IMR-90 (cell line): ENCODE measurements at regions not wholly inside any gene's neighbourhood (a gene's known extent, or its start where the extent isn't known, plus 50 kb on each side); places are given as distances from the start of the nearest gene placed in this dataset.

Source experiments
- ATAC-seq: fragments of 200-7000 bp; cut with Tn5 transposase; 2 replicates; pipeline ENCODE4 v1.9.1; 2020; ENCODE audit warnings: low read depth, mild to moderate bottlenecking, moderate library complexity
- BruUV-seq: library from RNA; stranded (reverse); fragments of 400-500 nt; replicated peaks from 2 replicates; lab custom pipeline; 2021; lab: Mats Ljungman, UMichigan
- CTCF ChIA-PET: fragments of 300-600 bp; formaldehyde crosslinking; extraction: SDS; loops from one replicate; lab custom pipeline; 2021; ENCODE audit warnings: antibody characterized with exemption; lab: Yijun Ruan, JAX
- POLR2A ChIA-PET: fragments of 300-600 bp; sonication (Branson Sonifier 250); formaldehyde crosslinking; loops from one replicate; lab custom pipeline; 2022; ENCODE audit warnings: antibody characterized with exemption; ENCODE audit not compliant: unreplicated experiment; lab: Charles Lee
- DNase-seq: peaks from one replicate; pipeline ENCODE4 v3.0.0; 2013
- H2AFZ ChIP-seq: replicated peaks from 2 replicates; pipeline ENCODE3; 2013; ENCODE audit warnings: low read length, mild to moderate bottlenecking; ENCODE audit not compliant: poor library complexity
- H2AK5ac ChIP-seq: 2 replicates; pipeline ENCODE4 v1.6.1; 2013; ENCODE audit warnings: low read depth, low read length, inconsistent platforms
- H2AK9ac ChIP-seq: replicated peaks from 2 replicates; pipeline ENCODE3; 2013; ENCODE audit warnings: mild to moderate bottlenecking, low read depth, low read length, moderate library complexity; ENCODE audit not compliant: poor library complexity
- H2BK120ac ChIP-seq: 2 replicates; pipeline ENCODE4 v1.6.1; 2013; ENCODE audit warnings: low read depth, low read length, inconsistent platforms
- H2BK15ac ChIP-seq: 3 replicates; pipeline ENCODE4 v1.6.1; 2013; ENCODE audit warnings: low read depth, low read length, inconsistent platforms
- H2BK20ac ChIP-seq: 2 replicates; pipeline ENCODE4 v1.6.1; 2013; ENCODE audit warnings: low read depth, mild to moderate bottlenecking, inconsistent platforms, low read length, moderate library complexity
- H2BK5ac ChIP-seq: 2 replicates; pipeline ENCODE4 v1.6.1; 2013; ENCODE audit warnings: mild to moderate bottlenecking, low read depth, low read length, inconsistent platforms; ENCODE audit not compliant: poor library complexity, severe bottlenecking
- H3K14ac ChIP-seq: replicated peaks from 2 replicates; pipeline ENCODE4 v1.6.1; 2013; ENCODE audit warnings: low read depth, low read length, inconsistent platforms
- H3K18ac ChIP-seq: 2 replicates; pipeline ENCODE4 v1.6.1; 2013; ENCODE audit warnings: low read depth, low read length, control low read depth
- H3K23ac ChIP-seq: 2 replicates; pipeline ENCODE4 v1.6.1; 2013; ENCODE audit warnings: low read depth, low read length, inconsistent platforms
- H3K27ac ChIP-seq: 2 replicates; pipeline ENCODE4 v1.5.1; 2013; ENCODE audit warnings: mild to moderate bottlenecking, control low read depth, low read length; ENCODE audit not compliant: insufficient read depth
- H3K27me3 ChIP-seq: 2 replicates; pipeline ENCODE4 v1.6.1; 2013; ENCODE audit warnings: low read length; ENCODE audit not compliant: control insufficient read depth, insufficient read depth
- H3K36me3 ChIP-seq: 2 replicates; pipeline ENCODE4 v1.6.1; 2013; ENCODE audit warnings: low read length, mixed read lengths; ENCODE audit not compliant: control insufficient read depth, insufficient read depth
- H3K4ac ChIP-seq: 2 replicates; pipeline ENCODE4 v1.6.1; 2013; ENCODE audit warnings: low read depth, low read length, inconsistent platforms
- H3K4me1 ChIP-seq: 2 replicates; pipeline ENCODE4 v1.6.1; 2013; ENCODE audit warnings: low read length, mixed read lengths; ENCODE audit not compliant: control insufficient read depth, insufficient read depth
- H3K4me2 ChIP-seq: 2 replicates; pipeline ENCODE4 v1.6.1; 2013; ENCODE audit warnings: low read depth, mild to moderate bottlenecking, control low read depth, low read length, moderate library complexity
- H3K4me3 ChIP-seq: 2 replicates; pipeline ENCODE4 v1.5.1; 2013; ENCODE audit warnings: low read depth, mild to moderate bottlenecking, control low read depth, low read length, moderate library complexity; ENCODE audit not compliant: insufficient read depth
- H3K56ac ChIP-seq: 2 replicates; pipeline ENCODE4 v1.6.1; 2013; ENCODE audit warnings: low read length, inconsistent platforms; ENCODE audit not compliant: insufficient read depth; ENCODE audit errors: extremely low read depth
- H3K79me1 ChIP-seq, 2 experiments: 2 replicates each; pipeline ENCODE4 v1.6.1; 2013; ENCODE audit warnings: low read length in 2 of 2, inconsistent platforms in 1 of 2, low read depth in 1 of 2
- H3K9ac ChIP-seq: 2 replicates; pipeline ENCODE4 v1.6.1; 2013; ENCODE audit warnings: low read depth, low read length, control low read depth
- H3K9me1 ChIP-seq: 2 replicates; pipeline ENCODE4 v1.6.1; 2013; ENCODE audit warnings: low read length, inconsistent platforms; ENCODE audit not compliant: insufficient read depth
- H3K9me3 ChIP-seq: 2 replicates; pipeline ENCODE4 v1.6.1; 2013; ENCODE audit warnings: low read length; ENCODE audit not compliant: control insufficient read depth, insufficient read depth
- H4K20me1 ChIP-seq: 2 replicates; pipeline ENCODE4 v1.6.1; 2013; ENCODE audit warnings: low read length, inconsistent platforms; ENCODE audit not compliant: insufficient read depth
- H4K5ac ChIP-seq: 2 replicates; pipeline ENCODE4 v1.6.1; 2013; ENCODE audit warnings: mild to moderate bottlenecking, low read depth, low read length, control low read depth
- H4K8ac ChIP-seq, 2 experiments: 2 replicates each; pipeline ENCODE4 v1.6.1; 2013; ENCODE audit warnings: low read depth in 2 of 2, low read length in 2 of 2, control low read depth in 1 of 2, inconsistent platforms in 1 of 2
- H4K91ac ChIP-seq: 2 replicates; pipeline ENCODE4 v1.6.1; 2013; ENCODE audit warnings: low read depth, low read length, inconsistent platforms; ENCODE audit not compliant: insufficient read depth
- BHLHE40 ChIP-seq: fragments of 150-350 bp; IDR thresholded peaks from 2 replicates; pipeline ENCODE4 v1.6.1; 2016; ENCODE audit warnings: mild to moderate bottlenecking, low read depth, low read length
- CHD1 ChIP-seq: IDR thresholded peaks from 2 replicates; pipeline ENCODE4 v1.6.1; 2012; ENCODE audit warnings: low read depth, low read length, improper control_type of control experiment
- FOS ChIP-seq: fragments of 150-350 bp; IDR thresholded peaks from 2 replicates; pipeline ENCODE4 v1.6.1; 2016; ENCODE audit warnings: low read depth, low read length
- MAZ ChIP-seq: IDR thresholded peaks from 2 replicates; pipeline ENCODE4 v1.6.1; 2012; ENCODE audit warnings: low read depth, mild to moderate bottlenecking, low read length, improper control_type of control experiment, moderate library complexity, borderline replicate concordance
- MXI1 ChIP-seq: IDR thresholded peaks from 2 replicates; pipeline ENCODE4 v1.6.1; 2012; ENCODE audit warnings: low read depth, mild to moderate bottlenecking, low read length, moderate library complexity, borderline replicate concordance
- NFE2L2 ChIP-seq: fragments of 150-350 bp; IDR thresholded peaks from 2 replicates; pipeline ENCODE4 v1.6.1; 2016; ENCODE audit warnings: low read depth, mild to moderate bottlenecking, low read length
- POLR2A ChIP-seq: IDR thresholded peaks from 2 replicates; pipeline ENCODE4 v1.6.1; 2012; ENCODE audit warnings: mild to moderate bottlenecking, low read depth, low read length
- RAD21 ChIP-seq: IDR thresholded peaks from 2 replicates; pipeline ENCODE4 v1.6.1; 2012; ENCODE audit warnings: low read length, improper control_type of control experiment
- RCOR1 ChIP-seq: IDR thresholded peaks from 2 replicates; pipeline ENCODE4 v1.6.1; 2012; ENCODE audit warnings: mild to moderate bottlenecking, low read length, improper control_type of control experiment; ENCODE audit not compliant: insufficient replicate concordance
- RFX5 ChIP-seq: IDR thresholded peaks from 2 replicates; pipeline ENCODE4 v1.8.0; 2012; ENCODE audit warnings: low read depth, mild to moderate bottlenecking, low read length, moderate library complexity
- dilution Hi-C: fragments of 300-500 bp; cut with HindIII; formaldehyde crosslinking; loops from one replicate; pipeline ENCODE4 v1.14.3; 2018; ENCODE audit warnings: low sequenced_read_pairs; ENCODE audit not compliant: unreplicated experiment
- in situ Hi-C: fragments of 300-500 bp; cut with MboI; formaldehyde crosslinking; loops from 3 replicates; pipeline ENCODE4 v1.14.3; 2019; ENCODE audit warnings: low sequenced_read_pairs, inconsistent platforms, mixed read lengths
- intact Hi-C: fragments of 100-400 bp; cut with micrococcal nuclease; formaldehyde crosslinking; loops from 2 replicates; pipeline ENCODE4 v1.10.0; 2022
- TF ChIP-seq, protein P1 (sequence below): fragments of 150-350 bp; IDR thresholded peaks from 2 replicates; pipeline ENCODE4 v1.6.1; 2017; ENCODE audit warnings: mild to moderate bottlenecking, antibody characterized with exemption, low read length, low read depth
- TF ChIP-seq, protein P2 (sequence below): conservative IDR thresholded peaks from 2 replicates; pipeline ENCODE4 v1.5.1; 2012; ENCODE audit warnings: mild to moderate bottlenecking, low read depth, low read length, improper control_type of control experiment
- TF ChIP-seq, protein P3 (sequence below): fragments of 150-350 bp; IDR thresholded peaks from 2 replicates; pipeline ENCODE4 v1.6.1; 2016; ENCODE audit warnings: low read depth, mild to moderate bottlenecking, low read length, moderate library complexity, borderline replicate concordance

DNA sequence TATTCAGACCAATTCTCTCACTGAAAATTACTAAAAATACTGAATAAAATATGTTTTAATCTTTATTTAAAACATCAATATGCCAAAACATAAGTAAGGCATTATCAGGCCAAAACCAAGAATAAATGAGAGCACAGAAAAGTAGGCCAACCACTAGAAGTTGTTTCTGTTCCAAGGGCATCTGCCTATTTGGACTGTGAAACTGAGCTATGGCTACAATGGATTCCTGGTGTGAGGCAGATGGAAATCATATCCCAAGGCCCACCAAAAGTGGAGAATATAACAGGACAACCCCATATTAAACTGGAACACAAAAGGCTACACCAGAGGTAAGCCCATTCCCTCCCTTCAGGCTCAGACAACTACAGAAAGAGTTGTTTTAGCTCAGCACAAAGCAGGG, 302.8 kb upstream of the IL12A start:
- no peak overlapping the region for H3K4me3 ChIP-seq
- H3K4me2 ChIP-seq: no peak overlapping the region
- POLR2A ChIA-PET: no interaction called here
- H3K79me1 ChIP-seq: no peaks in the 10 kb centered on the region
- H3K27ac ChIP-seq: no peak overlapping the region
- no TSS peak for BruUV-seq
- no peak overlapping the region for H3K4ac ChIP-seq
- no peak overlapping the region for H4K91ac ChIP-seq
- H4K5ac ChIP-seq: no peak overlapping the region
- no peak overlapping the region for H2BK5ac ChIP-seq
- no peak overlapping the region for H3K23ac ChIP-seq
- DNase-seq (no peak), ATAC-seq (no peak)
- intact Hi-C loops: no loop called here
- H2BK20ac ChIP-seq: no peak overlapping the region
- no peak overlapping the region for H2AK9ac ChIP-seq
- no peaks in the 10 kb centered on the region; the same call in 1 of the 2 replicates for H3K27me3 ChIP-seq
- TF ChIP-seq FOS (no peak), CHD1 (no peak), RAD21 (no peak), POLR2A (no peak), MXI1 (no peak), RCOR1 (no peak), BHLHE40 (no peak), NFE2L2 (no peak), MAZ (no peak), RFX5 (no peak)
- TF ChIP-seq, protein P1, sequence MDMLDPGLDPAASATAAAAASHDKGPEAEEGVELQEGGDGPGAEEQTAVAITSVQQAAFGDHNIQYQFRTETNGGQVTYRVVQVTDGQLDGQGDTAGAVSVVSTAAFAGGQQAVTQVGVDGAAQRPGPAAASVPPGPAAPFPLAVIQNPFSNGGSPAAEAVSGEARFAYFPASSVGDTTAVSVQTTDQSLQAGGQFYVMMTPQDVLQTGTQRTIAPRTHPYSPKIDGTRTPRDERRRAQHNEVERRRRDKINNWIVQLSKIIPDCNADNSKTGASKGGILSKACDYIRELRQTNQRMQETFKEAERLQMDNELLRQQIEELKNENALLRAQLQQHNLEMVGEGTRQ: no peak
- TF ChIP-seq, protein P2, sequence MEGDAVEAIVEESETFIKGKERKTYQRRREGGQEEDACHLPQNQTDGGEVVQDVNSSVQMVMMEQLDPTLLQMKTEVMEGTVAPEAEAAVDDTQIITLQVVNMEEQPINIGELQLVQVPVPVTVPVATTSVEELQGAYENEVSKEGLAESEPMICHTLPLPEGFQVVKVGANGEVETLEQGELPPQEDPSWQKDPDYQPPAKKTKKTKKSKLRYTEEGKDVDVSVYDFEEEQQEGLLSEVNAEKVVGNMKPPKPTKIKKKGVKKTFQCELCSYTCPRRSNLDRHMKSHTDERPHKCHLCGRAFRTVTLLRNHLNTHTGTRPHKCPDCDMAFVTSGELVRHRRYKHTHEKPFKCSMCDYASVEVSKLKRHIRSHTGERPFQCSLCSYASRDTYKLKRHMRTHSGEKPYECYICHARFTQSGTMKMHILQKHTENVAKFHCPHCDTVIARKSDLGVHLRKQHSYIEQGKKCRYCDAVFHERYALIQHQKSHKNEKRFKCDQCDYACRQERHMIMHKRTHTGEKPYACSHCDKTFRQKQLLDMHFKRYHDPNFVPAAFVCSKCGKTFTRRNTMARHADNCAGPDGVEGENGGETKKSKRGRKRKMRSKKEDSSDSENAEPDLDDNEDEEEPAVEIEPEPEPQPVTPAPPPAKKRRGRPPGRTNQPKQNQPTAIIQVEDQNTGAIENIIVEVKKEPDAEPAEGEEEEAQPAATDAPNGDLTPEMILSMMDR: no peak
- TF ChIP-seq, protein P3, sequence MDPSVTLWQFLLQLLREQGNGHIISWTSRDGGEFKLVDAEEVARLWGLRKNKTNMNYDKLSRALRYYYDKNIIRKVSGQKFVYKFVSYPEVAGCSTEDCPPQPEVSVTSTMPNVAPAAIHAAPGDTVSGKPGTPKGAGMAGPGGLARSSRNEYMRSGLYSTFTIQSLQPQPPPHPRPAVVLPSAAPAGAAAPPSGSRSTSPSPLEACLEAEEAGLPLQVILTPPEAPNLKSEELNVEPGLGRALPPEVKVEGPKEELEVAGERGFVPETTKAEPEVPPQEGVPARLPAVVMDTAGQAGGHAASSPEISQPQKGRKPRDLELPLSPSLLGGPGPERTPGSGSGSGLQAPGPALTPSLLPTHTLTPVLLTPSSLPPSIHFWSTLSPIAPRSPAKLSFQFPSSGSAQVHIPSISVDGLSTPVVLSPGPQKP: no peak
- dilution Hi-C loops: no loop called here
- H2BK15ac ChIP-seq: no peak overlapping the region
- no peak overlapping the region for H2AK5ac ChIP-seq
- no peak overlapping the region for H2AFZ ChIP-seq
- no peaks in the 10 kb centered on the region for H3K36me3 ChIP-seq
- H3K14ac ChIP-seq: no peak overlapping the region
- H3K9me3 ChIP-seq: no peaks in the 10 kb centered on the region
- no peaks in the 10 kb centered on the region for H3K4me1 ChIP-seq
- H4K8ac ChIP-seq: no peak overlapping the region
- no peaks in the 10 kb centered on the region for H3K9me1 ChIP-seq
- no peak overlapping the region for H3K56ac ChIP-seq
- CTCF ChIA-PET: no interaction called here
- in situ Hi-C loops: no loop called here
- no peak overlapping the region for H2BK120ac ChIP-seq
- H3K9ac ChIP-seq: no peak overlapping the region
- no peak overlapping the region for H3K18ac ChIP-seq
- H4K20me1 ChIP-seq: no peaks in the 10 kb centered on the region
